NB4 (cell line): ENCODE measurements at regions not wholly inside any gene's neighbourhood (a gene's known extent, or its start where the extent isn't known, plus 50 kb on each side); places are given as distances from the start of the nearest gene placed in this dataset.

Experiments
- DNase-seq: peaks from one replicate; pipeline ENCODE4 v3.0.0; 2010; ENCODE audit warnings: low read depth
- H3K4me3 ChIP-seq: one replicate; pipeline ENCODE4 v1.5.1; 2011; ENCODE audit warnings: mild to moderate bottlenecking, low read depth, low read length, moderate library complexity
- MYC ChIP-seq: IDR thresholded peaks from 2 replicates; pipeline ENCODE4 v1.6.1; 2011; ENCODE audit warnings: low read depth, low read length
- POLR2A ChIP-seq: IDR thresholded peaks from 2 replicates; pipeline ENCODE4 v1.6.1; 2011; ENCODE audit warnings: mild to moderate bottlenecking; ENCODE audit not compliant: insufficient read length; ENCODE audit errors: extremely low read depth
- TF ChIP-seq, protein P1 (sequence below): IDR thresholded peaks from 2 replicates; pipeline ENCODE4 v1.6.1; 2011; ENCODE audit warnings: low read depth, low read length
- TF ChIP-seq, protein P2 (sequence below): IDR thresholded peaks from one replicate; pipeline ENCODE4 v1.5.1; 2012; ENCODE audit warnings: low read depth, low read length

DNA sequence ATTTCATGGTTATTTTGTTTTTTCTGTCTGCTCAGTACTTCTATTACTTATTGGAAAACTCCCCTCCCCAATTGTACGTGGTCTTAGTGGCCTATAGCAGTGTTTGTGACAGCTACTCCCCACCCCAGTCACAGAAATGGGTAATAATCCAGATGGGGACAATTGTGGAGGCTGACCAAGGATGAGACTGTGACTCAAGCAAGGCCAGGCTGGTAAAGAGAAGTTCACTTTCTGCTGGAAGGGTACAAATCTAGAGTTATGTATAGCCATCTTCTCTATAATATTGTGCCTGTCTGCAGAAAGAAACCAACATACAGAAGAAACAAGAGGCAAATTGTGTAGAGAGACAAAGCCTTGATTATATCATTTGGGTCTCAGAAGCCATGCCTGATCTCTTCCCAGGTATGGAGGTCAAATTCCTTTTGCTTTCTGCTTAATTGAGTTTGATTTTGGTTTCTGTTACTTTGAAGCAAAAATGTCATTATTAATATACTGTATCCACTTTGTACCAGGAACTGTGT lies 270.4 kb downstream of the HLX start:
- TF ChIP-seq, protein P1, sequence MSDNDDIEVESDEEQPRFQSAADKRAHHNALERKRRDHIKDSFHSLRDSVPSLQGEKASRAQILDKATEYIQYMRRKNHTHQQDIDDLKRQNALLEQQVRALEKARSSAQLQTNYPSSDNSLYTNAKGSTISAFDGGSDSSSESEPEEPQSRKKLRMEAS, result no peak
- no peak for TF ChIP-seq POLR2A
- TF ChIP-seq MYC, result no peak
- TF ChIP-seq, protein P2, sequence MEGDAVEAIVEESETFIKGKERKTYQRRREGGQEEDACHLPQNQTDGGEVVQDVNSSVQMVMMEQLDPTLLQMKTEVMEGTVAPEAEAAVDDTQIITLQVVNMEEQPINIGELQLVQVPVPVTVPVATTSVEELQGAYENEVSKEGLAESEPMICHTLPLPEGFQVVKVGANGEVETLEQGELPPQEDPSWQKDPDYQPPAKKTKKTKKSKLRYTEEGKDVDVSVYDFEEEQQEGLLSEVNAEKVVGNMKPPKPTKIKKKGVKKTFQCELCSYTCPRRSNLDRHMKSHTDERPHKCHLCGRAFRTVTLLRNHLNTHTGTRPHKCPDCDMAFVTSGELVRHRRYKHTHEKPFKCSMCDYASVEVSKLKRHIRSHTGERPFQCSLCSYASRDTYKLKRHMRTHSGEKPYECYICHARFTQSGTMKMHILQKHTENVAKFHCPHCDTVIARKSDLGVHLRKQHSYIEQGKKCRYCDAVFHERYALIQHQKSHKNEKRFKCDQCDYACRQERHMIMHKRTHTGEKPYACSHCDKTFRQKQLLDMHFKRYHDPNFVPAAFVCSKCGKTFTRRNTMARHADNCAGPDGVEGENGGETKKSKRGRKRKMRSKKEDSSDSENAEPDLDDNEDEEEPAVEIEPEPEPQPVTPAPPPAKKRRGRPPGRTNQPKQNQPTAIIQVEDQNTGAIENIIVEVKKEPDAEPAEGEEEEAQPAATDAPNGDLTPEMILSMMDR, result no peak
- no peak overlapping the region for H3K4me3 ChIP-seq
- no peak for DNase-seq

DNA sequence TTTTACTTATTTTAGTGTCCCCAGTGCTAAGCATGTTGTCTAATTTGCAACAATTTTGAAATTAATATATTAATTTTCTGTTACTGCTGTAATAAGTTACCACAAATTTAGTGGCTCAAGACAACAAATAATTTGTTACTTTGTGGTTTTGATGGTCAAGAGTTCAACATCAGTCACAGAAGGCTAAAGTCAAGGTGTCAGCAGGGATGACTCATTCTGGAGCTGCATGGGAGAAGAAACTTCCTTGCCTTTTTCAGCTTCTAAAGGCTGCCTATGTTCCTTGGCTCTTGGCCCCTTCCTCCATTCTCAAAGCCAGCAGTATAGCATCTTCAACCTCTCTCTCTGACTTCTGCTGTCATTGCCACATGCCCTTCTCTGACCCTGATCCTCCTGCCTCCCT lies 271.8 kb downstream of the HLX start:
- TF ChIP-seq MYC (no peak), POLR2A (no peak)
- TF ChIP-seq, protein P2, result no peak
- TF ChIP-seq, protein P1, result no peak
- DNase-seq, result no peak
- no peak overlapping the region for H3K4me3 ChIP-seq

DNA sequence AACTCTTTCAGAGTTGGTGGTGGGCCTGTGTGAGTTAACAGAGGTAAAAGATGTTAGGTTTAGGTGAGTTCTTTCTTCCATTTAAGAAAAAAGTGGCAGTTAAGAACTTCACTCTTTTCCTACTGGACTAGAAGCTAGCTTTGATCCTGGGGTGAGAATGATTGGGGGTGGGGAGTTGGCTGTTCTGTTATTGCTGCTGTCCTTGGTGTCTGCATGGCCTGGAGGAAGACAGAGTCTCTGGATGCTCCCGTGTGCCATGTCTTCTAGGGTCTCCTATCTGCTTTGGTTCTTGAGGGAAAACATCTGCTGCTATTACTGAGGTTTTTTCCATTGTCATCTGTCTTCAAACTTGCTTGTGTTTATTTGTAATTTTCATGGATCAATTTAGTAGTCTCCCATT lies 275.7 kb downstream of the HLX start:
- H3K4me3 ChIP-seq, result no peak overlapping the region
- no peak for DNase-seq
- TF ChIP-seq, protein P1, result no peak

DNA sequence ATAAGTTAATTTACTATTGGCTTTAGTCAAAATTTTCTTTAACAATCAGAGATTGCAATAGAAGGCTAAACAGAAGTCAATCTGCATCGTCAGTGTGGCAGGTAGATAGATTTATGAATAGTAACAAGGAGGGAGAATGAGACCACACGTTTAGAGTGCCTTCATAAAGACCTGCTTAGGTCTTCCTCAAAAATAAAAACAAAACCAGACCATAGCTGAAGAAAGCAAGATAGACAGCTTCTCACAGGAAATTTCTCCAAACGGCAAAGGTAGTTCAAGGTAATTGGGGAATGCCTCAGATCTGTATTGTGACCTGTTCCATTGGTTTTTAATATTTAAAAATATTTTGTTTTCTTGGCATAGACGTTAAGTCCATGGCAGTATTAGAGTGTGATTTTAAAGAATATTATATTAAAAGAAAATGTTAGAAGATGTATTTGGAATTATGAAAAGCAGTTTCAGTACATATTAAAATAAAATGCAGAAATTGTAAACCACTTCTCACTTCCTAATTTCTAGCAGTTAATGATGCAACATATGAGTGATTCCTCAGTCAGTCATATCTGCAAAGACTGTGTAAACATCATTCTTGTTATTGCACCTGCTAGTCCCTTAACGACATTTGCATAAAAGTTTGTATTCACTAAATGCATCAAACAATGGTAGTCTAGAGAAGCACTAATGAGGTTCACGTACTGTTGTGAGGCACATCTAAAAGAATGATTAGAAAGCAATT lies 278.0 kb downstream of the HLX start:
- no peak overlapping the region for H3K4me3 ChIP-seq
- TF ChIP-seq, protein P2, result no peak
- TF ChIP-seq POLR2A (no peak), MYC (no peak)
- TF ChIP-seq, protein P1, result no peak
- peak; percentile 55 for DNase-seq

DNA sequence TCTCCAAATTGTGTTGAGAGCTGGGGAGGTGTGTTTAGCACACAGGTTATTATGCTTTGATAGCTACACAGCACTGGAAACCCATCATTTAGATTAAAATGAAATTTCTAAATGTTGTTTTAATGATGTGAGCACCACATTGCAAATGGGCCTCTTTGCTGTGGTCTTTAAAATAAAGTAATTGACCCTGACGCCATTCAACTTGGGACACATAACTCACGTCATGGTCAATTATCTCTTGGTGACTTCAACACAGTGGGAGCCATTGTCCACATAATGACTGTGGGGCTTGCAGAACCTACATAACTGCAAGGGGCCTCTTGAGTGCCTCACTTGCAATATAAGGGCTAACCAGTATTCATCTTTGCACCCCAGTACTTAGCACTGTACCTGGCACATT lies 280.4 kb downstream of the HLX start:
- DNase-seq, result no peak
- TF ChIP-seq POLR2A (no peak), MYC (no peak)
- TF ChIP-seq, protein P1, result no peak
- TF ChIP-seq, protein P2, result no peak
- H3K4me3 ChIP-seq, result no peak overlapping the region

DNA sequence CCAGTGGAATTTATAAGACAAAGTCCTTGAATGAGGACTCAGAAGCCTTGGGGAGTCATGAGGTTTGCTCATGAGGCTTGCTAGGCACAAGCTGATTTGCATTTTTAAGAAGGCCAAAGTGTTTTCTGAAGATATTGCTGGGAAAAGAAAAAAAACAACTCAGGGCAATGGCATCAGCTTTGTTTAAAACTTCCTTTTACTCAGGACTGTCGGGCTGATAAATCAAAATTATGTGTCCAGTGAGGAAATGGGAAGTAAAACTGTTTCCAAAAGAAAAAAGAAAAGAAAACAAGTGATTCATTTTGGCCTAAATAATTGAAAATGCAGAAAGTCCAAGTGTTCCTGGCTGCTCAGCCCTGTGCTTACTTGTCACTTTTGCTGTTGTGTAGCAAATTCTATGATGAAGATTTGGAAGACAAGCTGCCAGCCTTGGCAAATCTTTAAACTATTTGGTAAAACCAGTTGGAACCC lies 282.4 kb downstream of the HLX start:
- H3K4me3 ChIP-seq, result no peak overlapping the region
- TF ChIP-seq, protein P2, result no peak

More for the DNA sequence above, 282.4 kb downstream of the HLX start:
- DNase-seq, result no peak
